Stimulated activated CD4-positive, alpha-beta T cell treated with anti-CD3 and anti-CD28 coated beads, TNF-alpha, amount 100 ng/mL, for 48 hours (primary cell): ENCODE measurements at regions not wholly inside any gene's neighbourhood (a gene's known extent, or its start where the extent isn't known, plus 50 kb on each side); places are given as distances from the start of the nearest gene placed in this dataset.

Experiments
- DNase-seq, 3 donors: peaks; one replicate each; pipeline ENCODE4 v3.0.0-alpha.2; 2020; ENCODE audit warnings: low read depth in 3 of 3

DNA sequence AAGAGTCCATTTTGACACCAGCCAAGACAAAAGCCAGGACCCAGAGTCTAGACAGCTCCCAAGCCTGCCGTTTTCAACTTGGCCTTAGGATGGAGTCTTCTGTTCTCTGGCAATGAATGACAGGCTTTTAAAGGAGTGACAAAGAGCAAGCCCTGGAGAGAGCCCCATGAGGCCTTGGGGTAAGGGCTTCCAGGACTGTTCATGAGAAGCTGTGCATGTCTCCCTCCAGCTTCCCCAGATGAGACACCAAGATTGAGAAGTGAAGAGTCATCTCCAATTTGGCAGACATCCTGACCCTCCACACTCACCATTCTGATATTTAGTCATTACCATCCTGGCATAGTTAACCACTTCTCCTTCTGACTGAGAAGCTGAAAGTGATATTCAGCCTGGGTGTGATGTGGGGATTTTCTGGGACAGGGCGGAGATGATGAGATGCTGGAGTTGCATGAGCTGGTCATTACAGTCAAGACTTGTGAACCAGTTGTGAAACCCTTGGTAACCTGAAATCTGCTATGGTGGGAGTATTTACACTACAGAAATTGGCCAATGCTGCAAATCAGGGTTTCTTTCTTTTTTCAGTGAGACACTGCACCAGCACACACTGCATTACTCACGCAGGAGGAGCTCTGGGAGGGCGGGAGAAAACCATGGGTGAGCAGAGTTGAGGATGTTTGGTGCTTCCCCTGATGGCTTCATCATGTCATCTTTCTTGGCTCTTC, 77.8 kb downstream of the VCPKMT start:
- peak; percentile 57 to 82 (median 68) for DNase-seq

DNA sequence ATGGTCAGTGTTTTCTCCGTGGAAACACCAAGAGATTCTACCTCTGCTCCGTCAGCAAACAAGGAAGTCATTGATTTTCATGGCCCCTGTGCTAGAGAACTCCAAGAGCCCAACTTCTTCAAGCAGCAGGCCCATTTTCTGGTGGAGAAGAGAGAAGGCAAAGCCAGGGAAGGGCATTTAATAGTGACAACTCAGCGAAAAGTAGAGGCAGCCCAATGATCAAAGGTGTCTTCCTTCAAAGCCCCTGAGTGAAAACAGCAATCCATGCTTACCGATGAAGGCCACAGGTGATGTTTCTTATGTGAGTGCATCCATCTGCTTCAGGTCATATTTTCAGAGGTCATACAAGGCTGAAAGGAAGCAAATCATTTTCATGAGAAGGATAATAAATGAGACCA, 77.3 kb downstream of the VCPKMT start:
- DNase-seq, result no peak

GRCh38 chr14:50039734-50040400, 76.5 kb downstream of the VCPKMT start:
- no peak for DNase-seq

DNA sequence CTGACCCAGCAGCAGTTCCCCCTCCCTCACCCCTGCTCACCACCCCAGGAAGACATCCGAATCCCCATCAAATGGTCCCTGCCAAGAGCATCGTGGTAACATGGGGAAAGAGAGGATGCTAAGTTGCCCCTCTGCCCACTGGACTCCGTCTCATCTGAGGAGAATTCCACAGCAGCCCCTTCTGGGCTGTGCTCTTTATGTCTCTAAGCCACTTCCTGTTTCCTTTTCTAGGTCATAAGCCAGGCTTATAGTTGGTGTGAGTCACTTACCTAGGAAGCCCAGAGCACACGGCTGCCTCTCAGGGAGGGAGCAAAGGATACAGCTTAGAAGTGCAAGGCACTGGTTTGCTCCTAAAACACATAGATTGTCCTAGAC, 76.0 kb downstream of the VCPKMT start:
- no peak for DNase-seq

DNA sequence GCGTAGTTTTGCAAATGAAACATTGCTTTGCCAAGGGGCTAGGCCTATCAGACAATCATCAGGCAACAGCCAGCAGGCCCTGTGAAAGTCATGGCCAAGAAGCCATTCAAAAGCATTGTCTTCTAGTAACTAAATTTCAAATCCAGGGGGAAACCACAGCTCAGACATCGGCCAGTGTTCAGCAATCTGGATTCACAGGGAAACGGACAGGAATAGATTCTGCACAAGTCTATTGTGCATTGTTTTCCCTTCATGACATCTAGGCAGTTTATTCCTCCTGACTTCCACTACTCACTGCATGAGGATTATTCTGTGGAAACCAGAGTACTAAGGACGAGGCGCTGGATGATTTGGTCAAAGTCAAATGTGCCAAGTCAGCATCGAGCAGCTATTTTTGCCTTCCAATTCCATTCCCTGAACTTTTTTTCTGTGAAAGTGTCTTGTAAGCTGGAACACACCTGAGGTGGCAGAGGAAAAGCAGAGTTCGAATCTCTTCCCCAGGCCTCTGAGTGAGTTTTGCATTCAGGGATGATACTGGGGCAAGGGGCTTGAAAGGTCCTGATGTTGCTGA, 75.4 kb downstream of the VCPKMT start:
- no peak for DNase-seq

DNA sequence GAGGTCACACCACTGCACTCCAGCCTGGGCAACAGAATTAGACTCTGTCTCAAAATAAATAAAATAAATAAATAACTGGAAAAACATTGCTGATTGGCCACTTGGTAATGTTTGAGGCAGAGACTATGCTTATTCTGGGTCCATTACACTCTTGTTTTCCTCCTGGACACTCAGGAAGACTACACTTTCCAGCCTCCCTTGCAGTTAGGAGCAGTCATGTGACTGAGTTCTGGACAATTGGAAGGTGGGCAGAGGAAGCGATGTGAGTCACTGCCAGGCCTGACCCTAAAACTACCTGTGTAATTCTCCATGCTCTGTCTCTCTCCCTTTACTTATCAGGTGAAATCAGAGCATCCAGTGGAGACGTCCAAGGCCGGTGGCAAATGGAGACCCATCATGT, 74.4 kb downstream of the VCPKMT start:
- no peak for DNase-seq

DNA sequence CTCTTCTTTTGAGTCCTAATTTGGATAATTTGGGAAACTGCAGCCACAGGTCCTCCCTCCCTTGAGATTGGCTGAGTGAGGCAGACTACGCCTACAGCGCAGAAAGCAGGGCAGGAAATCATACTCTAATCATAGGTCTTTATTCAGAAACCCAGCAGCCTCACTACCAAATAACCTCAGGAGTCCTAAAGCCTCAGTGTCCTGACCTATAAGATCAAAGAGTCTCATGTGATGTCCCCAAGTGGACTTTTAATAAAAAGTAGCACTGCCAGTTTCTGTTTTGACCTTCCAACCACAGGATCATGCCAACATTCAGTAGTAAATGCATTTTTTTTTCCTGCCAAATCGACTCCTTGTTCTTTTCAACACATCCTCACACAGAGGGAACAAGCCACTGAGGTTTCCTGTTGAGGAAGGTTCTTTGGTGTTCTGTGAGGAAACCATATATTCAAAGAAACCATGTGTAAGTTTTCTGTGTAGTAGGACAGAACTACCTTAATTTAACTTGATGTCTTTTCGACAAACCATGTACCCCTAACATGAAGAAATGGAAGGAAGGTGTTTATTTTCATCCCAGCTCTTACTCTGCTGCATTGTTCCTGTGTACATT, 72.2 kb downstream of the VCPKMT start:
- no peak for DNase-seq

- peak in 2 of 3 donors; percentile 55 to 65 for DNase-seq
Measured at GRCh38 chr14:50045039-50045711, 71.2 kb downstream of the VCPKMT start.

- no peak for DNase-seq
Measured at GRCh38 chr14:50045837-50046236, 70.5 kb downstream of the VCPKMT start.

GRCh38 chr14:50047274-50047676, 69.1 kb downstream of the VCPKMT start:
- no peak for DNase-seq

- DNase-seq, result no peak
Measured at GRCh38 chr14:50049093-50049492, 67.3 kb downstream of the VCPKMT start.

DNA sequence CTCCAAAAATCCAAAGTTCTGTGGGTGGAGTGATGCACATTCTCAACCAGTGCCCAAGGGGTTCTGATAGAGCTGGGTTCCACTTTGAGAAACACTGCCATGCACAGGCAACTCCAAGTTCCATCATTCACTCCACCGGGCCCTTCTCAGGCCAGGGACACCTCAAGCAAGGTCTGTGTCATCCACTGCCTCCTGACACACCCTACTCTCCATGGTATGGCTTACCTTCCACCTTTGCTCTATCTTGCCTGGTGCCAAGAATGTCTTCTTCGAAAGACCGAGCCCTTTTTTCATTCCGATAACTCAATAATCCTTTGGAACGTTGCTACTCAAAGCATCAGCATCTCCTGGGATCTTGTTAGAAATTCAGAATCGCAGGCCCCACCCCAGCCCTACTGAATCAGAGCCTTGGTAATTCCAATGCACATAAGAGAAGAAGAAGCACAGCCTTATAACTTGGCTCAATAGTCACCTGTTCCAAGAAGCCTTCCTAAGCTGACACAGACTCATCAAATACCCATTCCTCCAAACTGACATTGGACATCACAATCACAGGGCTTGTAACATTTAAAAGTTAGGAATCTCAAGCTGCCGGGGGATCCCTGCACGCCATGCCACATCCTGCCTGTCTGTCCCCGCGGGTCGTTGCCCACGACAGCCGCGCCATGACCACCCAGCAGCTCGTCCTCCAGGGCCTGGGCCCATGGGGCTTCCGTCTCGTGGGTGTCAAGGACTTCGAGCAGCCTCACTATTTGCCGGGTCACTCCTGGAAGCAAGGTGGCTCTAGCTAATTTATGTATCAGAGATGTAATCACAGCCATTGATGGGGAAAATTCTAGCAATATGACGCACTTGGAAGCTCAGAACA, 66.4 kb downstream of the VCPKMT start:
- no peak for DNase-seq

- DNase-seq, result no peak
Measured at GRCh38 chr14:50051106-50051505, 65.3 kb downstream of the VCPKMT start.

DNA sequence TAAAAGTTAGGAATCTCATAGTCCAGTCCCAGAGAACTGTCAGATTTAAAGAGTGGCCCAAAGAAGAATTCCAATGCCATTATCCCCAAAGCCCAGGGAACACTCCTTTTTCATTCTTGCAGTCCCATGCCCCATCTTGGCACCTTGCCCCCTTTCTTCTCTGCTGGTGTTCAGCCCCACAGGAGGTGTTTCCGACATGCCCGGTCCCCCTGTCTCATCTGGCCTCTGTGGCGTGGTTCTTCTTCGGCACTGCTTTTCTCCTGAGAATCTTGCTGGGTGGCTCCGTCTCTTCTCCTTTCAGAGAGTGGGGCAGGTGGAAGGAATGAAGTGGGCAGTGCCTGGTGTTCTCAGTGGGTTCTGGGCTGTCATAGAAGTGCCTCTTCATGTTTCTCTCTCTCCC, 64.7 kb downstream of the VCPKMT start:
- no peak for DNase-seq

DNA sequence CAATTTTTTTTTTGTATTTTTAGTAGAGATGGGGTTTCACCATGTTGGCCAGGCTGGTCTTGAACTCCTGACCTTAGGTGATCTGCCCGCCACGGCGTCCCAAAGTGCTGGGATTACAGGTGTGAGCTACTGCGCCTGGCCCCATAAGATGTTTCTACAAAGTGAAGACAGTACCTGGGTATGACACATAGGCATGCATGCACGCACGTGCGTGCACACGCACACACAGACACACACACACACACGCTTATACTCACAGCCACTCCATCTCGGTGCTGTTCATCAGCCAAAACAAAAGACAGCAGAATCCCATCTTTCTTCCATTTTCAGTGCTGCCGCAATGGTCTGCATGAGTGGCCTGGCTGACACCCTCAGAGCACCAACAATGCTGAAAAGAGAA, 63.9 kb downstream of the VCPKMT start:
- no peak for DNase-seq

GRCh38 chr14:50053935-50054334, 62.4 kb downstream of the VCPKMT start:
- DNase-seq, result no peak

DNA sequence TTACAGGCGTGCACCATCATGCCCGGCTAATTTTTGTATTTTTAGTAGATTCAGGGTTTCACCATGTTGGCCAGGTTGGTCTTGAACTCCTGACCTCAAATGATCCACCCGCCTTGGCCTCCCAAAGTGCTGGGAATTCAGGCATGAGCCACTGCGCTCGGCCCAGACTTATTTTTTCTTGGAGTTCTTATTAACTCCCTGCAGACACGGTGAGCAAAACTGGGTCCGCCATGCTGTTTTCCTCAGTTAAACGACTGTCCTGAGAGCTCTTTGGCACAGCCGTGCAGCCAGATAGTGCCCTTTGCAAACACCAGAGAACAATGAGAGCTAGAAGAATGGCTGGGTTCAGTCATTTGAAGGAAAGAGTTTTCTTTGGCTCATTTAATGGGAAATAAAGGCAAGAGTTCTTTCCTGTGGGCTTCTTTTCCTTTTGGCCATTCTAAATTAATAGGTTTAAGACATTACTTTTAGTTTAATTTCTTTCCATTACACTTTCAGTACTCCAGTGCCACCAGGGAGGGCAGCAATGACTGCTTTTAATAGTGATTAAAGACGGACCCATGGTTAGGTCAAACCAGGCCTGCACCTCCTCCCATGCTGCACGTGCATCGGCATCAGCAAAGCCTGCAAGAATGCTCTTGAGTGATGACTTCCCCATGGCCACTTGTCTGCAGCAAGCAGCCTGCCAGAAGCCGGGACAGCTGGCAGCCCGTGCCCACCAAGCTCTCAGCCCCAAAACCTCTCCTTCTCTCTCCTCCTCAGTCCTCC, 60.7 kb downstream of the VCPKMT start:
- DNase-seq, result no peak

- DNase-seq, result no peak
Measured at GRCh38 chr14:50056435-50056834, 59.9 kb downstream of the VCPKMT start.

GRCh38 chr14:50057331-50057730, 59.0 kb downstream of the VCPKMT start:
- no peak for DNase-seq

DNA sequence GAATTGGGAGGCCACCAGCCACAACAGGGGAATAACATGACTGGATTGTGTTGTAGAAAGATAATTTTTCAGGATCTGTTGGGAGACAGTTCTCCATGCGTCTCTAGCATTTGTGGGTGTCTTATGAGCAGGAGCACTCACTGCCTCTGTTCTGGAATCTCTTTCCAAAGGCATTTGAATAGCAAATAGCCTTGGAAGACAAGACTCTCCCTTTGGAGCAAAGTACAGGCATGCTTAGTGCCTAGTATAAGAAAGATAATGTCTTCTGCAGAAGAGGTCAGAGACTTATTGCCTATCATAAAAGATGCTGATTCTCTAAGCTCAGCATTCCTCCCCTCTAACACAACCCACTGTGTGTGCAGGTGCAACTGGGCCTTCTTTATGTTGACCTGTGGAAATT, 58.3 kb downstream of the VCPKMT start:
- no peak for DNase-seq
